NCI-H69 (cell line): ENCODE measurements at regions not wholly inside any gene's neighbourhood (a gene's known extent, or its start where the extent isn't known, plus 50 kb on each side); places are given as distances from the start of the nearest gene placed in this dataset.
"Not testable (repeated sequence)": the region's sequence is repeated elsewhere in the genome, so short reads cannot be mapped to it uniquely, and the experiment has no call there.

Experiments used
- DNase-seq: peaks from one replicate; lab custom pipeline; 2025; lab: John Stamatoyannopoulos, UW

DNA sequence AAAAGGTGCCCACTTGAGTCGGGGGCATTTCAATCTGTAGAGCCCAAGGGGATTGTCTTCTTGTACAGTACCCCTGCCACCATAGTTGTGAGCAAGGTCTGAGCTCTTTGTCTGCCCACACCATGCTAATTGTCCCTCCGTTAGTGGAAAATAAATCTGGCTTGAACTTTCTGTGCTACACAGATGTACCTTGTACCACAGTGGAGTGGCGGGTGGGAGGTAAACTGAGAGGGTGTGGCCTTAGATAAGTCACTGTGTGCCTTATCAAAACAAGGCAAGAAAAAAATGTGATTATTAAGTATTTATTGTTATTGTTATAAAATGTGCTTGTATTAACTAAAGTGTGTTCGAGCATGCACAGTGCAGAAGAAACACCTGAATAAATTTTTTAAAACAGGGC lies 242.9 kb upstream of the C2CD4B start:
- no peak for DNase-seq

DNA sequence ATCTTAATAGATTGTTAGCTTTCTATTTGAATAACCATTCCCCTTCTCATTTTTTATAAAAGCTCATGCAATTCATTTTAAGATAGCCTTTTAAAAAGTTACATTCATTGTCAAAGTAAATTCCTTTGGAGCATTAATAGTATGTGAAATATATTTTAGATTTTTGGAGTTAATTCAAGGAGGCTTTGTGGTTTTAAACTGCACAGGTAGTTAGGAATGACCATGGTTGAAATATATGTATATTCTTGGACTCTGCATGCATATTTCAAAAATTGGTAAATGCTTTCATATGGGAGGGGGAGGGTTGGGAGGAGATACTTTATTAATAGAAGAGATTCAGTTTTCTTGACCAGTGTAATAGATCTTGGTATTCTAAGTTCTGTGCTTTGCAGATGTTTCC lies 244.4 kb upstream of the C2CD4B start:
- DNase-seq: no peak

DNA sequence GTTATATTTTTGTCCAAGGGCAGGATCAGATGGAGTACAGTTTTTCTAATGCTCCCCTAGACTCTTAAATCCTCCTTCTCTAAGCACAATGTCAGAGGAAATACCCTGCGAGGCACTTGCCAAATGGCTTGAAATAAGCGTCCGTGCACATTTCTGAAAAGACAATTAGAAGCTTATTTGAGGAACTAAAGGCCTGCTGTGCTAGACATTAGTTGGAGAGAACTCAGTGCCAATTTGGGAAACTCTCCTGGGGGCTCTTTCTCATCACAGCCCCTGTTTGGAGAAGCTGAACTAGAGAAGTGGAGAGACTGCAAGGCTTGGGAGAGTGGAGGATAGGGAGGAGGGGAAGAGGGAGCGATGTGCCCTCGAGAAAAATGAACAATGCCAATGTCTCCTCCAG lies 247.6 kb upstream of the C2CD4B start:
- DNase-seq: peak; percentile 59

DNA sequence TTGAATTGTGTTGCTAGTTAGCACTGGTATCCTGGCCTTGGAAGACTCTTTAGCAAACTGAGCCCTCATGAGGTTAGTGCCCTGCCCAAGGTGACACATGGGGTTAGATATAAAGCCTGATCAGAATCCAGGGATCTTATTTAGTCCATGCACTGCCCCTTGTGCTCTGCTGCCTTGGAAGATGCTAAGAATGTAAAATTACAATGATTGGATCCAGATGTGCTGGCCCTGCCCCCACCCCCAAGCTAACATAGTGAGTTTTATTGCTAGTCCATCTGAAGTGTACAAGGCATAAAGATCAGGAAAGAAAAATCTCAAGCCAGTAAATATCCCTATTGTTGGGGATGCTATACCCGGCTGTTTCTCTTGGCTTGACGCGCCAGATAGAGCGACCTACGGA lies 248.1 kb upstream of the C2CD4B start:
- DNase-seq: no peak

DNA sequence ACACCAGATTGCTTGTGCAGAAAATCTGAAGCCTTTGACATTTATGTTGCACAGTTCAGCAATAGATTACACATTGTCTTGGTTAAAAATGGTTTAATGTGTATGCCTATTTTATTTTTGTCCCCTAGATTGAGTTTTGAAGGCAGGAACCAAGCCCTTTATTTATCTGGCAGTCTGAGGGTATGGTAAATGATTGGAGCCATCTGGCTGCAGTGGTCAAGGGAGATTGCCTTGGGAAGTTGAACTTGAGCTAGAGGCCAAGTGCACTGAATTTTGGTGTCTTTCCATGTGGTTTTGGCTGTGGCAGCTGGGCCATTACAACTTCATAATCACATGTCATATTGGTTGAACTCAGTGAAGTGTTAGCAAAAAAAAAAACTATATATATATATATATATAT lies 248.7 kb upstream of the C2CD4B start:
- DNase-seq: no peak

DNA sequence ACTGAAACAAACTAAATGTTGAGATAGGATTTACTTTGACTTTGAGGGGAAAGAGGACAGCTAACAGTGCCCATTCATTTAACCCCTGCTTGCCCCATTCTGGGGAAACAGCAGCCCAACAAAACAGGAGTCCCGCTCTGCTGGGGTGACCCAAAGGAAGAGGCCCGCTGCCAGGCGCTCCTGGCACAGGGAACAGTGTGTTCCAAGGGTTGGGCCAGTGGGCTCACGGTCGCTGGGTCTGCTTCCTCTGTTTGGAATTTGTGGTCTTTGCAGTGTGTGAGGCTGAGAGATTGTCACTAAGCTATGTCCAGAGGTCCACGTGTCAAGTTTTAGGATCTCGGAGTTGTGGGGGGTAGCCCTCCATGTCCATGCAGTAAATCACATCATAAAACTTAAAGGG lies 250.4 kb upstream of the C2CD4B start:
- no peak for DNase-seq

DNA sequence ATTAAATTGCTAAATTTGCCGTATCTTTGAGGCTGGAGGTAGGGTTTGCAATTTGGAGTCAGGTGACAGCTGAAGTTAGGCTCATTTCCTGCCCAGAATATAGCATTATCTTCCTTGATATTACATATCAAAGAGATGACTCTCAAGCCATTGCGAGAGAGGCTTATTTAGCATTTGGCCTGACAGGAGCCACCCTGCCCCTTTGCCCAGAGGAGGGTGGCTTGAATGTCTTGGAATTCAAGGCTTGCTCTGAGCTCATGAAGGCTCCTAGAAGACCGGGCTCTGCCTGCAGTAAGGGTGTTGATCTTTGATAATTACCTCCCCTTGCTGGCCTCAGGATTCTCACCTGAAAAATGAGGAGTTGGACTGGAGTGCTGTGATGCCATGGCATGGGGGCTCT lies 251.4 kb upstream of the C2CD4B start:
- DNase-seq: no peak

DNA sequence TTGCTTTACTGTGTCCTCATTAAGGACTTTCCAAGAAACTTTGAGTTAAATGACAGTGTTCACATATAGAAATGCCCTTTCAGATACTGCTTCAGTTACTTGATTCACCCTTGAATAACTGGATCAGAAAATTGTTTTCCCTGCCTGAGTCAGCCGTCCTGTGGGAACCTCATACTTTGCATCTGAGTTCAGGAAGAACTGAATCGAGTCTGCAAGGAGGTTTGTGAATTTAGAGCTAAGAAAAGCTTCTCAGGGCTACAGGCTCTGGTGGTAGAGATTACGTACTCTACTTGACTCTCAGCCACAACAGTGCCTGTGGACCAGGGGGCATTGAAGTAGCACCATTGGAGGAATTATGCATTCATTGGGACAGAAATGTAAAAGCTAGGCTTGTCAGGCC lies 252.4 kb upstream of the C2CD4B start:
- DNase-seq: no peak

DNA sequence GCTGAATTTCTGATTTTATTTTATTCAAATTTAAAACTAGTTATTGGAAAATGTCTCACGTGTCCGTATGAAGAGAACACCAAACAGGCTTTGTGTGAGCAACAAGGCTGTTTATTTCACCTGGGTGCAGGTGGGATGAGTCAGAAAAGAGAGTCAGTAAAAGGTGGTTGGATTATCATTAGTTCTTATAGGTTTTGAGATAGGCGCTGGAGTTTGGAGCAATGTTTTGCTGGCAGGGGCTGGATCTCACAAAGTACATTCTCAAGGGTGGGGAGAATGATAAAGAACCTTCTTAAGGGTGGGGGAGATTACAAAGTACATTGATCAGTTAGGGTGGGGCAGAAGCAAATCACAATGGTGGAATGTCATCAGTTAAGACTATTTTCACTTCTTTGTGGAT lies 253.4 kb upstream of the C2CD4B start:
- not testable (repeated sequence) for DNase-seq

DNA sequence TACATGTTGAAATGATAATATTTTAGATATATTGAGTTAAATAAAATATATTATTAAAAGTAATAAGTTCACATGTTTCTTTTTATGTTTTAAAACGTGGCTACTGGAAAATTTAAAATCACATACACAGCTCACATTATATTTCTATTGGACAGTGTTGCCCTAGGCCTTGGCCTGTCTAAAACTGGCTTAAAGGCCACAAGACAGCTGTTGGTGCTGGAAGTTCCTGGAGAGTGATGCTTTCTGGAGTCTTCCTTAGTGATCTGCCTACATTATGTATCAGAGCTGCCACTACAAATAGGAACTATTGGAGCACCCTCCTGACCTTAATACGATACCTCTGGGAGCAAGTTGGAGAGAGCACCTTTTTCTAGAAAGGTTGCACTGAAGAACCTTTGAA lies 254.1 kb upstream of the C2CD4B start:
- no peak for DNase-seq

DNA sequence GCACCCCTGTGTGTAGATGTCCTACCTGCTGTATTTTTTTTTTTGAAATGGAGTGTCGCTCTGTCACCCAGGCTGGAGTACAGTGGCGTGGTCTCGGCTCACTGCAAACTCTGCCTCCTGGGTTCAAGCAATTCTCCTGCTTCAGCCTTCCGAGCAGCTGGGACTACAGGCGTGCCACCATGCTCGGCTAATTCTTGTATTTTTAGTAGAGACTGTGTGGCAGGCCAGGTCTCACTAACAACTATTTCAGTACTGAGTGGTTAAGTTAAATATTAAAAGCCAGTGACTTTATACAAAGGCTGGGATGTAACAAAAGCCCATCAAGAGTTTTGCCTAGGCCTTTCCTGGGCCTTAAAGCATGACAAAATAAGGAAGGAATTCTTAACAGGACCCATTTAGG lies 255.3 kb upstream of the C2CD4B start:
- DNase-seq: not testable (repeated sequence)

DNA sequence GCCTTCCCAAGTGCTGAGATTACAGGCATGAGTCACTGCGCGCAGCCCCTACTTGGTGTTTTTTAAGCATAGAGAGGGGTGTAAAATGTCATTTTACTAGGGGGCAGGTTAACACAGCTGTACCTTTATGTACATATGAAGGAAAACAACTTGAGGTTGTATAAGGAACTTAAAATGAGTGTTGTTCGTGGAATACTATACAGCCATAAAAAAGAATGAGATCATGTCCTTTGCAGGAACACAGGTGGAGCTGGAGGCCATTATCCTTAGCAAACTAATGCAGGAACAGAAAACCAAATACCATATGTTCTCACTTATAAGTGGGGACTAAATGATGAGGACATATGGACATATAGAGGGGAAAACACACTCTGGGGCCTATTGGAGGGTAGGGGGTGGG lies 256.2 kb upstream of the C2CD4B start:
- DNase-seq: no peak

DNA sequence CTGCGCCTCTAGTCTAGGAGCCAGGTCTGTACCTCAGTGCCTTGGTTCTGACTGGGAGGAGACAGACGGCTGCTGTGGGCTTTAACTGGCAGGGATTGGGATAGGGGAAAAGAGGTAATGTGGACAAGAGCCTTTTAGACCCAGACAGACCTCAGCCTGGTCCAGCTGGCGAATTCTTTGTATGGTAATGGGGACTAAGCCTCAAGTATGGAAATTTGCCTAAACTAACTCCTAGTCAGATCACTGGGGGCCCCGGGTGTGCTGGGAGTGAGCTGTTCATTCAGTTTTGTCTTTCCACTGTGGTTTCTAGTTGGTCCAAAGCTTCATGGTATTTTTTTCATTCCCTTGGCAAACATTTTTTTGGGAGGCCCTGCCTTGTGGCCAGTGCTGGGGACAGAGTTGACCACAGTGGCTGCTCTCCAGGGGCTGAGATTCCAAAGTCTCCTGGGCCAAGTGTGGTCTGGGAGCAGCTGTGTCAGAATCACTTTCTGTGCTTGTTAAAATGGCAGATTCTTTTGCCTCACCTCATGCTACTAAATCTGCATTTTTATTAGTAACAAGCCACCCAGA lies 261.4 kb upstream of the C2CD4B start:
- no peak for DNase-seq

DNA sequence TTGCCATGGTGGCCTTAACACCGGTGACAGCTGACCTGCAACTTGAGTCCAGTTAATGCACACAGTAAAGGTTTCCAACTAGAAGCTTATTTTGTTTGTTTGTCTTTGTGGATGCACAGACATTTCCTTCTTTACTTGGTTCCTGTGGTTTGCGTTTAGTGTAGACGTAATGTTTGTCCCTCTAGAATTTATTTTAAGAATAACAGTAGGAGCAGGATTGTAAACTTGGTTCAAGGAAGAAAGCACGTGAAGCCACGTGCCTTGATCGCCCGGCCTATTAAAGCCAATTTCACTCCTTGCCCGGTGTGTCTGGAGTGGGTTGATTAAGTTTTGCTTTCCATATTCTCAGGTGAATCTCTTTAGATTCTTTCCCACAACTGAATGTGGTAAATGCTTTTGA lies 263.2 kb upstream of the C2CD4B start:
- DNase-seq: no peak

DNA sequence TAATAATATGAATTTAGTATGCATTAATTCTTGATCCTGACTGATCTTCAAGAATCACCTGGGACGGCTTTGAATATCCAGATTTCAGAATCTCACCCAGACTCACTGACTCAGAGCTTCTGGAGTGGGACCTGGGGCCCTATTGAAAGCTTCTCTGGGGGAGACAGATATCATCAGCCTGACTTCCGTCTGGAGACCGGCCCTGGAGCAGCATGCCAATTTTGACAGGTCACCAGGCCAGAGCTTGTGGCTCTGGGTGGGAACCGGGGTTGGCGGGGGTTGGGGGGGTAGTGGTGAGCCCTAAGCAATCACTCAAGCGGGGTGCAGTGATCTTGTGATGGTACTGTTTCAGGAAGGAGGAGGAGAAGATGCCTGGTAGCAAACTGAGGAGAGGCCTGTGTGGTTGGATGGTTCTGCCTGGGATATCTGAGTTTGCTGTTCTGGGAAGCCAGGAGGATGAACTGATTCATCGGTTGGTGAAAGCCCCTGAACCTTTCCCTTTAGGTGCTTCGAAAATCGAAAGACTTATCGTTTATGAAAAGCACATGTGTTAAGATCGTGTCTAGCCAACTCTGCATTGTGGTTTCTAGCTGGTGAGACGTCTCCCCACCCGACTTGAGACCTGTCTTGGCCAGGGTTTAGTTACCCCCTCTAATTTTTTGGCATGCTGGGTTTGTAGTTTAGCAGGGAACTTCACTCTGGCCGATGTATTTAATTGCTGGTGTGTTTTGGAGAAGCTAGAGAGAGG lies 263.9 kb upstream of the C2CD4B start:
- no peak for DNase-seq

DNA sequence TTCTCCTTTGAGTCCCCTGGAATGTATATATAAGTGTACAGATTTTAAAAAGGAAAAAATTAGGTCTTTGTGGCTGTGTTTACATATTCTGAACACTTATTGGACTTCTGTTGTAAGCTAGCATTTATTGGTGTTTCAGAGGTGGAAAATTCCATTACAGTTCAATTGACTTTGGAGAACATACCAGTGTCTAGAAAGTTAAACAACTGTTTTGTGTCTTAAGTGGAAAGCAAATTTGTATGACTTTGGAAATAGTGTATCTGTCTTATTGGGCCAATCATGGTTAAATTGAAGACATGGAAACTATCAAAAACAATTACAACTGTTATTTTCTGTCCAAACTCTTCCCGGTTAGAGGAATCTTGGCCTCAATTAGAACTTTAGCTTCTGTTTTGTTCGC lies 265.0 kb upstream of the C2CD4B start:
- DNase-seq: no peak

DNA sequence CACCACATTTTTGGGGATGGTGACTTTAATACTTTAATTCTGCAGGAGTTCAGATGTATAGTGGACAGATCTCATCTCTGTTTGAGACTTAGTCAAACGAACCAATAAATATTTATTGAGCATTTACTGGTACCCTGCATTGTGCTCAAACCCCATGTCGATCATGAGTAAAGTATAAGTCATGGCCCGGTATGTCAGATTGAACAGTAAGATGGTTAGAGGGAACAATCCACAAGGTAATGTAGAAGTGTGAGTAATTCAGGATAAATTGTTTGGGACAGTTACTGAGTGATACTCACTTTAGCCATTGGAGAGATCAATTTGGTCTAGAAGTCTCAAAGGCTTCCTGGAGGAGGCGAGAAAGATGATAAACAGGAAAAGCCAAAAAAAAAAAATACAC lies 265.5 kb upstream of the C2CD4B start:
- no peak for DNase-seq

DNA sequence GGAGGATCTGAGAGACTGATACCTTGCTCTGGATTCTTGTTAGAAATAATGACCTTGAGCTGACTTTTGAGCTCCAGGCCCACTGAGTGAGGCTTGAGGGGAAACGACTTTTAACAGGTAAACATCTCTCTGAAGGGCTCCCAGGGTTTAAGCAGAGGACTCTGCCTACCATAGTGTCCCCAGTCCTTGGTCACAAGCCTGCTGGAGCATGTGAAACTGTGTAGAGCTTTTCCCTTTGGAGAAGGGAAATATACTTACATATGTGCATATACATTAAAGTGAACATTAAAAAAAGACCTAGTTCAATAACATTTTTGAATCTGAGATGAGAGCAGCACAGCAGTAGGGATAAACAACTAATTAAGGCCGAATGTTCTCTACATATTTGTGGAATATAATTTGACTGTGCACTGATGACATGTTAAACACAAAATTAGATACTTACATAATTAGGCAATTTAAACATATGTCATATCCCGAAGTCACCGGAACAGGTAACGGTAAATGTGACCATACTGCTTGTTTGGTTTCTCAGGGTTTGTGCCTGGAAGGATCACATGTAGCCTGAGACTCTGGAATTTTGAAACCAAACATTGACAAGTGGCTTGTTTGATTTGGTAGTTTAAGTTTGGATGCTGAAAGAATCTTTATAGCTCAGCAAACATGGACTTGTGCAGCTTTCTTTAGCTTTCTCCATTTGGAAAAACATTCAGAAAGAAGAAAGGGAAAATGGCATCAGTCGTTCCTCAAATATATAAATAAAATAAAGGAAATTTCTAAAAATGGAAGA lies 266.1 kb upstream of the C2CD4B start:
- no peak for DNase-seq

DNA sequence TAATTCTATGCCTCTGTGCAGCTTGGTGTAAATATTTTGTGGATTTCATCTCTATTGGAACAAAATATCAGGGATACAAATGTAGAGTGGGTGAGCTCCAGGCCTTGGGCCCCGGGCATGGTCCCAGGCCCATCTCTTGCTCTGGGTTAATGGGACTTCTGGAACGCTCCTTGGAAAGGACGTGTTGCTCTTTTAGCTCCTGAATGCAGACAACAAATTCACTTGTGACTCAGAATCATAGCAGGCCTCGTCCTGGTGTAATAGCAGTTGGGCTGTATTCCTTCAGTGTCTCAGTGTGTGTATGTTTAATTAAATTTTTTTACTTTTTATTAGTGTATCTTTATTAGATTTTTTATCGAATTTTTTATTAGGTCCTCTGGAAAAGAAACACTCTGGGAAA lies 266.7 kb upstream of the C2CD4B start:
- no peak for DNase-seq

DNA sequence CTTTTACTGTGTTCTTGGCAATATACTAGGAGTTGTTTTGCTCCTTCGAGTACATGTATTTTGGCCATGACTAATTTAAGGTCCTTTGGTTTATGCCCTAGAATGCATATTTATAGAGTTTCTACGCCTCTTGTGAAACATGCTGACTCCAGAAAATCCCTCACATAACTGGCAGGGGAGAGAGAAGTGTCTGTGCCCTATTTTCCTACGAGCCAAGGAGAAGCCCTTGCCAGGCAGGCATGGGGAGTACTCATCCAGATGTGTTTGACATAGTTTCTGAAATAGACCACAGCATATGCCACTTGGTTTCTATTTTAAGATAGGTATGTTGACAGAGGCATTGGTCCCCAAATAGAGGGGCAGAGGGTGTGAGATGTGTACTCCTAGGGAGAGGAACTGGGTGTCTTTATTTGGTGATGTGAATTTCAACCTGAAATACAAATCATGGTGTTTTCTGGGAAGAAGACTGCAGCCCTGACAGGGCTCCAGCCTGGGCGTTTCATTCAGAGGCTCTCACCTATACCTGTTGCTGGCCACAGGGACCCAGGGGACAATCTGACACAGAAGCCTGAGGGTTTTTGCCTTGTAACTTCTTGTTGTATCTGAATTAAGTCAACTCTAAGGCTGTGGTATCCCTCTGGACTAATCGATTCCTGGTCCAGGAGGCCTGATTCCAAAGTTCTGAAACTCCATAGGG lies 267.8 kb upstream of the C2CD4B start:
- no peak for DNase-seq

DNA sequence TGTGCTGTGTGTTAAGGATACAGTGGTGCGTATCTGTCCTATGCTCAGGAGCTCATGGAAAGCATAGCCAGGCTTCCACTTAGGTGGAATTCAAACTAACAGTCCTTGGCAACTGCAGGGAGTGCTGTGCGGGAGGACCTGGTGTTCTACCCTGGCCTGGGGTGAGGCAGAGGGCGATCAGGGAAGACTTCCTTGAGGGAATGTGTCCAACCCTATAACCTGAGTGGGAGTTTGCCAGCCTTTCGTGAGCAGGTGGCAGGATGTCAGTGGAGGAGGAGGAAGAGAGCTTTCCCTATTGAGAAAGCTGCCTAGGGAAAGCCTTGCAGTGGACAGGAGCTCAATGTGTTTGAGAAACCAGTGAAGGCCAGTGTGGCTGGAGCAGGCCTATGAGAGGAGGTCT lies 271.1 kb upstream of the C2CD4B start:
- DNase-seq: no peak

DNA sequence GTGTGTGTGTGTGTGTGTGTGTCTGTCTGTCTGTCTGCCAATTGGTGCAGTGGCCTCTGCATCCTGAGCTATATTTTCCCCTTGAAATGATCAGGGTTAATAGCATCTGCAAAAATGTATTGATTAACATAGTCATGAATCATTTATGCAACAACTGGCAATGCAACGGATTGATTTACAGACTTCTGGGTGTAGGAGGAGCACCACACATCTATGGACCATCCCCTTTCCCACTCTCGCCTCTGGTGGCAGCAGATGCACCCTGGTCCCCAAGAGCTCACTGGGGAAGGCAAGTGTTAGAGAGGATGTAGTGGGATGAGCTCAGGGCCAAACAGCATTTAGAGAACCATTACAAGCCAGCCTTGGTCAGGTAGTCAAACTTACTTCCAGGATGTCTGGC lies 272.7 kb upstream of the C2CD4B start:
- DNase-seq: no peak

DNA sequence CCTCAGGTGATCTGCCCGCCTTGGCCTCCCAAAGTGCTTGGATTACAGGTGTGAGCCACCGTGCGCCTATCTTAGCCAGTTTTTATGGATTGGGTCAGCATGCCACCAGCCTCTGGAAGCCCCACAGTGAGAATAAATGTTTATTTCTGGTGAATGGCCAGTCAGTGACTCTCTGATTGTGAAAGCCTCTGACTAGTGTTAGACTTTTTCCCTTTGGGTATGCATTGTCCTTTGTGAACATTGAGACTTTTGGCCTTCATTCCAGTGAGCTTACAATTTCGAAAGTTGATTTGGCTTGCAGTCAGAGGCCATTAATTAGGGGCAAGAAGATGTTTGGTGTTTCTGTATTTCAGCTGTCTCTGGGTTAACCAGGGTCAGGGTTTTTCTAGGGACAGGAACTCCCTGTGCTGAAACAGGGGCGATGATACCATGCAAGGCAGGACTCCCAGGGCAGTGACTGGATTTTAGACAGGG lies 274.5 kb upstream of the C2CD4B start:
- DNase-seq: no peak
